GM13976 (cell line): ENCODE measurements at regions not wholly inside any gene's neighbourhood (a gene's known extent, or its start where the extent isn't known, plus 50 kb on each side); places are given as distances from the start of the nearest gene placed in this dataset.

Experiments
- DNase-seq: peaks from one replicate; pipeline ENCODE4 v3.0.0; 2012; ENCODE audit warnings: low spot score
- in situ Hi-C: fragments of 300-500 bp; cut with MboI; formaldehyde crosslinking; loops from one replicate; pipeline ENCODE4 v1.12.0; 2022; ENCODE audit warnings: low sequenced_read_pairs, mixed read lengths, inconsistent platforms; ENCODE audit not compliant: unreplicated experiment
- TF ChIP-seq, protein P1 (sequence below): IDR thresholded peaks from 2 replicates; pipeline ENCODE4 v1.5.1; 2012; ENCODE audit warnings: borderline replicate concordance, mild to moderate bottlenecking; ENCODE audit not compliant: insufficient read depth; ENCODE audit errors: extremely low read depth, missing control alignments, control extremely low read depth

DNA sequence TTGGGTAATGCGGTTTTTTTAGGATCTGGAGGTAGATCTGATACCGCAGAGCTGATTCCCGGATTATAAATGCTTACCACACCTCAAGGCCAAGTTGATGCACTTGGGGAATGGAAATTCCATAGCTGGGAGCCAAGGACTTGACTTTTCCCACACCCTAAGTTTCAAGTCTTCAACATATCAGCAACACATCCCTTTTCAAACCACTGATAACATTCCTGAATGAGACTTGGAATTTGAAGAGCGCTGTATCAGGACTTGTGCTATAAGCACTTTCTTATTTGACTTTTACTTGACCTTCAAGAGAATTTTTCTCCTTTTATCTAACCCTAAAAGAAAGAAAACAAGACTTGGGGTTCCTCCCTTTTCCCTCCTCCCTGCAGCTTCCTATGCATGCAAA is 90.6 kb upstream of the NAA20 start:
- TF ChIP-seq, protein P1, sequence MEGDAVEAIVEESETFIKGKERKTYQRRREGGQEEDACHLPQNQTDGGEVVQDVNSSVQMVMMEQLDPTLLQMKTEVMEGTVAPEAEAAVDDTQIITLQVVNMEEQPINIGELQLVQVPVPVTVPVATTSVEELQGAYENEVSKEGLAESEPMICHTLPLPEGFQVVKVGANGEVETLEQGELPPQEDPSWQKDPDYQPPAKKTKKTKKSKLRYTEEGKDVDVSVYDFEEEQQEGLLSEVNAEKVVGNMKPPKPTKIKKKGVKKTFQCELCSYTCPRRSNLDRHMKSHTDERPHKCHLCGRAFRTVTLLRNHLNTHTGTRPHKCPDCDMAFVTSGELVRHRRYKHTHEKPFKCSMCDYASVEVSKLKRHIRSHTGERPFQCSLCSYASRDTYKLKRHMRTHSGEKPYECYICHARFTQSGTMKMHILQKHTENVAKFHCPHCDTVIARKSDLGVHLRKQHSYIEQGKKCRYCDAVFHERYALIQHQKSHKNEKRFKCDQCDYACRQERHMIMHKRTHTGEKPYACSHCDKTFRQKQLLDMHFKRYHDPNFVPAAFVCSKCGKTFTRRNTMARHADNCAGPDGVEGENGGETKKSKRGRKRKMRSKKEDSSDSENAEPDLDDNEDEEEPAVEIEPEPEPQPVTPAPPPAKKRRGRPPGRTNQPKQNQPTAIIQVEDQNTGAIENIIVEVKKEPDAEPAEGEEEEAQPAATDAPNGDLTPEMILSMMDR: no peak
- DNase-seq: no peak
- in situ Hi-C loops: no loop called here

DNA sequence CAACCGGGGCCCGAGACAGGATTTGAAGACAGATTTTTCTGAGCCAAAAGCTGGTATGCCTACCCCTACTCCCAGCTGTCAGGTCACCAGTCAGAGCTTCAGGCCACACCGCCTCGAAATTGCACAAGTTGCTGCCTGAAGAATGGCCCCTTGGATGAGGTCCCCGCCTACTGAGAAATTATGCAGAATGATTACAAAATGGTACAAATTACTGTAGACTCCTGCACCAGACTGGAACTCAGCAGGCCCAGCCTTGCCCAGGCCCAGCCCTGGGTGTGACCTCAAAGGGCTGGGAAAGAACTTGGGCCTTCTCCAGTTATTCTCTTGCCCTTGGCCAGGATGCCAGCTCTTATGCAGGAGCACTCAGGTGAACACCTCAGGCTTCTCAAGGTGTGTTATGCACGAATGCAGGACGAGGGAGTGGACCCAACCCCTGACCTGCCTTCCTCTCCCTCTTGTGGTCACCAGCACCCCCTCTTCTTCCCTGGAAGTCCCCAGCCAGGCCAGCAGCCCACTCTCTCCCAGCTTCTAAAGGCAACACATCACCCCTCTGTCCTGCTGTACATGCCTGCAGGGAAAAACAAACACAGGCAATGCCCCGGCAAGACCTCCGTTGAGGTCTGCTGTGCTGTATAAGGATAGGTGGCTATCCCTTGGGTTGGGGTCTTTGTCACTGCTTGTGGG is 88.7 kb upstream of the NAA20 start:
- DNase-seq: no peak
- TF ChIP-seq, protein P1: no peak
- in situ Hi-C loops: no loop called here

DNA sequence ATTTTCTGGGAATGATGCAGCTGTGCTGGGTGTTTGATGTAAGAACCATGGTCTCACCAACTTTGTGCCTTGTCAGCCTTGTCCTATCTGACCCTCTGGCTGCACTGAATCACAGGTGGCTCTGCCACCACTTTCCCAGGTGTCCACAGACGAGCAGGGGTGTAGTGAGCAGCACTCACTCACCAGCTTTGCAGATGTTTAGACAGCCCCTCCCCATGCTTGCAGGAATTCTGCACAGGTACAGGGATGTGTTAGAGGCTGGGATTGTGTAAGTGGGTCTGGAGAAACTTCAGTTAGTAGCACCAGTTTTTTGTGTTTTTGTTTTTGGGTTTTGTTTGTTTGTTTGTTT is 88.2 kb upstream of the NAA20 start:
- TF ChIP-seq, protein P1: no peak
- in situ Hi-C loops: no loop called here
- DNase-seq: no peak

DNA sequence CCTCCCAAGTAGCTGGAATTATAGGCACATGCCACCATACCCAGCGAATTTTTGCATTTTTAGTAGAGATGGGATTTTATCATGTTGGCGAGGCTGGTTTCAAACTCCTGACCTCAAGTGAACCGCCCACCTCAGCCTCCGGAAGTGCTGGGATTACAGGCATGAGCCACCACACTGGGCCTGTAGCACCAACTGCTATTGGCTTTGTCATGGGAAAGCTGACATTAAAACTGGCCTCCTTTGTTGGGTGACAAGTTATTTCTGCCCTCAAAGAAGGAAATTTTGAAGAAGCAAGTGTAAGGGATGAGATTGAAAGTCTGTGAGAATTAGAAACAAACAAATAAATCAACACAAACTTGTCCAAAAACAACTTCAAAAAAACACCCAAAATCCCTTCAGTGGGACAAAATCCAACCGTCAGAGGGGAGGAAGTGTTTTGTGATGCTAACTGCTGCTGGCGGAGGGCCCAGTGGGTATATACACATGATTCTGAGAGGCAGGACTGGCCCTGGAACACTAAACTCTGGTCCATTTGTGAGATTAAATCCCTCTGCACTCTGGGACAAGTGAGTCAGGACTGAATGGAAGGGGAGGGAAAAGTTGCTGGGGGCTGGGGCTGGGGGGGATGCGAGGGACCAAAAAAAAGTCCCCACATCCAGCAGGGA is 87.5 kb upstream of the NAA20 start:
- in situ Hi-C loops: no loop called here
- TF ChIP-seq, protein P1: no peak
- DNase-seq: no peak

DNA sequence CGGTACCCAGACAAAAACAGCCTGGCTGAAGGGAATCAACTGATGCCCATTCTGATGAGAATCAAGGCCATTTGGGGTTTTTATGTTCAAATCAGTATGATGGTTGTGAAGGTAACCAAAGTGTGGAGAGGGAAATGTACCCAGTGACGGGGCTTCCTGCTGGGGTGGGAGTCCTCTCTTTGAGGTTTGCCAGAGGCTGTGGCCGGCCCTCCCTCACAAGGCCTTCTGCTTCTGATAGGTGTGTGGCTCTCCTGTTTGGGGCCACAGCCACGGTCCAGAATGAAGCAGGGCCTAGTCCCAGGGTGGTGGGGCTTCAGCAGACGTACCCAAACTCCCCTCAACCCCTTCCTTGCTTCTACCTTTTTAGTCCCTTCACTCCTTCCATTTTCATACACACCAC is 86.7 kb upstream of the NAA20 start:
- no peak for DNase-seq
- in situ Hi-C loops: no loop called here
- TF ChIP-seq, protein P1: no peak

DNA sequence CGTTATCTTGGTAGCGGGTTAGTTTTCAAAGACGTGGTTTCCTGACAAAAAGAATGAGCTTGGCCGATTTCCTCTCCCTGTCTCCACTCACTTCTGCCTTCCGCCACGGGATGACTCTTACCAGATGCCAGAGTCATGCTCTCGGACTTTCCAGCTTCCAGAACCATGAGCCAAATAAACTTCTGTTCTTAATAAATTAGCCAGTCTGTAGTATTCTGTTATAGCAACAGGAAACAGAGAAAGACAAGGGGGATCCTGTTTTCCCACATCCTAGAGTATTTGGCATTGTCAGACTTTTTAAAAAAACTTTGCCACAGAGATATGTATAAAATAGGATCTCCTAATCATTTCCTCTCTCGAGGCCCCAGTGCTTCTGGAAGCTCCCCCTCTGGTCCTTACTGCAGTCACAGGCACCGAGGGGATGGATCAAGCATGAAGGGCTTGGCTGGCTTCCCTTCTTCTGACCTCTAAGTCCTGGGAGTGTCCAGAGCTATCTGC is 84.9 kb upstream of the NAA20 start:
- TF ChIP-seq, protein P1: no peak
- in situ Hi-C loops: no loop called here
- DNase-seq: no peak
